Endothelial cell (in vitro differentiated cells): ENCODE measurements at regions not wholly inside any gene's neighbourhood (a gene's known extent, or its start where the extent isn't known, plus 50 kb on each side); places are given as distances from the start of the nearest gene placed in this dataset.
"Not testable (repeated sequence)": the region's sequence is repeated elsewhere in the genome, so short reads cannot be mapped to it uniquely, and the experiment has no call there.

Source experiments
- DNase-seq: peaks from one replicate; pipeline ENCODE4 v3.0.0; 2021; ENCODE audit warnings: low spot score
- H3K27ac Mint-ChIP-seq: one replicate; pipeline ENCODE4 v1.8.0; 2021; ENCODE audit warnings: mixed read lengths, inconsistent platforms; ENCODE audit not compliant: unreplicated experiment
- H3K27me3 Mint-ChIP-seq: one replicate; pipeline ENCODE4 v1.8.0; 2021; ENCODE audit warnings: mild to moderate bottlenecking, moderate library complexity, mixed read lengths, inconsistent platforms; ENCODE audit not compliant: unreplicated experiment
- H3K36me3 Mint-ChIP-seq: one replicate; pipeline ENCODE4 v1.8.0; 2021; ENCODE audit warnings: mild to moderate bottlenecking, low read depth, mixed read lengths, inconsistent platforms; ENCODE audit not compliant: unreplicated experiment
- H3K4me1 Mint-ChIP-seq: one replicate; pipeline ENCODE4 v1.8.0; 2021; ENCODE audit warnings: mild to moderate bottlenecking, mixed read lengths, inconsistent platforms; ENCODE audit not compliant: unreplicated experiment
- H3K4me3 Mint-ChIP-seq: one replicate; pipeline ENCODE4 v1.8.0; 2021; ENCODE audit warnings: mild to moderate bottlenecking, mixed read lengths, inconsistent platforms; ENCODE audit not compliant: unreplicated experiment
- H3K9me3 Mint-ChIP-seq: one replicate; pipeline ENCODE4 v1.8.0; 2021; ENCODE audit warnings: mixed read lengths, inconsistent platforms; ENCODE audit not compliant: unreplicated experiment
- TF ChIP-seq, protein P1 (sequence below): fragments of 200-600 bp; sonication (generic); IDR thresholded peaks from one replicate; pipeline ENCODE4 v1.5.0; 2021; ENCODE audit warnings: antibody characterized with exemption; ENCODE audit not compliant: unreplicated experiment

GRCh38 chr5:57429513-57430120, 53.0 kb downstream of the ACTBL2 start:
- H3K36me3 Mint-ChIP-seq = no peaks in the 10 kb centered on the region
- TF ChIP-seq, protein P1, sequence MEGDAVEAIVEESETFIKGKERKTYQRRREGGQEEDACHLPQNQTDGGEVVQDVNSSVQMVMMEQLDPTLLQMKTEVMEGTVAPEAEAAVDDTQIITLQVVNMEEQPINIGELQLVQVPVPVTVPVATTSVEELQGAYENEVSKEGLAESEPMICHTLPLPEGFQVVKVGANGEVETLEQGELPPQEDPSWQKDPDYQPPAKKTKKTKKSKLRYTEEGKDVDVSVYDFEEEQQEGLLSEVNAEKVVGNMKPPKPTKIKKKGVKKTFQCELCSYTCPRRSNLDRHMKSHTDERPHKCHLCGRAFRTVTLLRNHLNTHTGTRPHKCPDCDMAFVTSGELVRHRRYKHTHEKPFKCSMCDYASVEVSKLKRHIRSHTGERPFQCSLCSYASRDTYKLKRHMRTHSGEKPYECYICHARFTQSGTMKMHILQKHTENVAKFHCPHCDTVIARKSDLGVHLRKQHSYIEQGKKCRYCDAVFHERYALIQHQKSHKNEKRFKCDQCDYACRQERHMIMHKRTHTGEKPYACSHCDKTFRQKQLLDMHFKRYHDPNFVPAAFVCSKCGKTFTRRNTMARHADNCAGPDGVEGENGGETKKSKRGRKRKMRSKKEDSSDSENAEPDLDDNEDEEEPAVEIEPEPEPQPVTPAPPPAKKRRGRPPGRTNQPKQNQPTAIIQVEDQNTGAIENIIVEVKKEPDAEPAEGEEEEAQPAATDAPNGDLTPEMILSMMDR = no peak
- no peak overlapping the region for H3K27ac Mint-ChIP-seq
- no peak overlapping the region for H3K4me3 Mint-ChIP-seq
- no peaks in the 10 kb centered on the region for H3K4me1 Mint-ChIP-seq
- DNase-seq = no peak
- no peaks in the 10 kb centered on the region for H3K9me3 Mint-ChIP-seq
- no peaks in the 10 kb centered on the region for H3K27me3 Mint-ChIP-seq

GRCh38 chr5:57429021-57429420, 53.6 kb downstream of the ACTBL2 start:
- H3K27me3 Mint-ChIP-seq, H3K4me3 Mint-ChIP-seq, H3K27ac Mint-ChIP-seq: not testable (repeated sequence)

GRCh38 chr5:57422993-57423392, 59.6 kb downstream of the ACTBL2 start:
- no peaks in the 10 kb centered on the region for H3K9me3 Mint-ChIP-seq
- no peak overlapping the region for H3K4me3 Mint-ChIP-seq
- no peaks in the 10 kb centered on the region for H3K27me3 Mint-ChIP-seq

More at GRCh38 chr5:57429021-57429420, 53.6 kb downstream of the ACTBL2 start:
- H3K9me3 Mint-ChIP-seq, H3K4me1 Mint-ChIP-seq, DNase-seq, H3K36me3 Mint-ChIP-seq: not testable (repeated sequence)

GRCh38 chr5:57422341-57422740, 60.3 kb downstream of the ACTBL2 start:
- Mint-ChIP-seq H3K27me3 (no peaks in the 10 kb centered on the region), H3K4me1 (no peaks in the 10 kb centered on the region), H3K36me3 (no peaks in the 10 kb centered on the region), H3K9me3 (no peaks in the 10 kb centered on the region), H3K27ac (no peak overlapping the region), H3K4me3 (no peak overlapping the region)
- TF ChIP-seq, protein P1 = no peak
- DNase-seq = no peak

More at GRCh38 chr5:57422993-57423392, 59.6 kb downstream of the ACTBL2 start:
- Mint-ChIP-seq H3K27ac (no peak overlapping the region), H3K4me1 (no peaks in the 10 kb centered on the region), H3K36me3 (no peaks in the 10 kb centered on the region)
- DNase-seq = no peak
- TF ChIP-seq, protein P1 = no peak

GRCh38 chr5:57420801-57421200, 61.8 kb downstream of the ACTBL2 start:
- DNase-seq = no peak
- Mint-ChIP-seq H3K4me1 (no peaks in the 10 kb centered on the region), H3K36me3 (no peaks in the 10 kb centered on the region), H3K27me3 (no peaks in the 10 kb centered on the region), H3K4me3 (no peak overlapping the region), H3K27ac (no peak overlapping the region), H3K9me3 (no peaks in the 10 kb centered on the region)
- TF ChIP-seq, protein P1 = no peak
